ENCODE measurements at regions not wholly inside any gene's neighbourhood (a gene's known extent, or its start where the extent isn't known, plus 50 kb on each side); places are given as distances from the start of the nearest gene placed in this dataset.

- POLR2A ChIA-PET: no interaction called here
- H3K27ac ChIP-seq (ENCODE audit: low read depth in 2 of 2, low read length in 1 of 2): no peak overlapping the region
- no peaks in the 10 kb centered on the region for H3F3A ChIP-seq (replicated peaks; ENCODE audit: insufficient read depth)
- no peaks in the 10 kb centered on the region for H3K27me3 ChIP-seq (ENCODE audit: insufficient read depth)
- no peaks in the 10 kb centered on the region for H3K79me2 ChIP-seq (ENCODE audit: insufficient read depth)
- no peaks in the 10 kb centered on the region for H4K20me1 ChIP-seq (ENCODE audit: insufficient read depth)
- DNase-seq: no peak
- WGBS (ENCODE audit: low lambda C conversion rate): 71% methylated on average over 8 of the region's 8 CpGs
- no peaks in the 10 kb centered on the region for H3K9me2 ChIP-seq
- no peaks in the 10 kb centered on the region for H3K9me3 ChIP-seq
- H2AFZ ChIP-seq (ENCODE audit: low read depth): no peak overlapping the region
- TF ChIP-seq NFIC (IDR thresholded peaks at IDR 0.05; ENCODE audit: borderline replicate concordance) (no peak), GATA2 (CRISPR knock-in tag; IDR thresholded peaks at IDR 0.05) (no peak), GABPA (IDR thresholded peaks at IDR 0.05; ENCODE audit: low read depth) (no peak), POLR2AphosphoS5 (IDR thresholded peaks at IDR 0.05; ENCODE audit: low read depth, low read length) (no peak), RXRA (IDR thresholded peaks at IDR 0.05; ENCODE audit: borderline replicate concordance, low read depth) (no peak)
- H3K9ac ChIP-seq: no peak overlapping the region
- CTCF ChIA-PET: interaction anchor here (0.6 kb wide), 1 partner anchor 119 kb away, joined by 3 read pairs; no protein-coding TSS in a partner anchor
- H3K4me2 ChIP-seq: no peak overlapping the region
- no peaks in the 10 kb centered on the region; a peak in 1 of 4 replicates for H3K4me1 ChIP-seq (ENCODE audit: control insufficient read depth in 1 of 2, insufficient read depth in 2 of 2, low read depth in 1 of 2, low read length in 1 of 2)
- H3K36me3 ChIP-seq (replicated peaks in 1 of 2; ENCODE audit: control insufficient read depth in 1 of 2, insufficient read depth in 2 of 2, low read length in 1 of 2): no peaks in the 10 kb centered on the region
- no peak overlapping the region for H3K4me3 ChIP-seq (ENCODE audit: low read depth in 2 of 2, low read length in 1 of 2)
Observed at GRCh38 chr4:185938654-185939053, 126.7 kb upstream of the SORBS2 start.

- DNase-seq: no peak
- no peaks in the 10 kb centered on the region for H3K79me2 ChIP-seq (ENCODE audit: insufficient read depth)
- no peak overlapping the region for H3K4me3 ChIP-seq (ENCODE audit: low read depth in 2 of 2, low read length in 1 of 2)
- H3K36me3 ChIP-seq (replicated peaks in 1 of 2; ENCODE audit: control insufficient read depth in 1 of 2, insufficient read depth in 2 of 2, low read length in 1 of 2): no peaks in the 10 kb centered on the region
- no peak overlapping the region for H2AFZ ChIP-seq (ENCODE audit: low read depth)
- no peaks in the 10 kb centered on the region for H3K27me3 ChIP-seq (ENCODE audit: insufficient read depth)
- H3K4me2 ChIP-seq: no peak overlapping the region
- TF ChIP-seq EP300 (IDR thresholded peaks at IDR 0.05; ENCODE audit: borderline replicate concordance in 1 of 2, low read depth in 1 of 2, low read length in 1 of 2): no peak
- no peak for TF ChIP-seq SIN3A (IDR thresholded peaks at IDR 0.05; ENCODE audit: borderline replicate concordance, low read depth, low read length)
- TF ChIP-seq EZH2phosphoT487 (IDR thresholded peaks at IDR 0.05; ENCODE audit: borderline replicate concordance, low read depth): no peak
- no peak for TF ChIP-seq NRF1 (IDR thresholded peaks at IDR 0.05; ENCODE audit: low read depth, low read length)
- TF ChIP-seq MXI1 (IDR thresholded peaks at IDR 0.05; ENCODE audit: low read depth, low read length): no peak
- no peak for TF ChIP-seq JUND (IDR thresholded peaks at IDR 0.05)
- TF ChIP-seq SMC3 (IDR thresholded peaks at IDR 0.05; ENCODE audit: low read depth, low read length): no peak
- no peak for TF ChIP-seq MEF2A (IDR thresholded peaks at IDR 0.05; ENCODE audit: borderline replicate concordance, low read depth)
- no peak overlapping the region for H3K9ac ChIP-seq
- H3K27ac ChIP-seq (ENCODE audit: low read depth in 2 of 2, low read length in 1 of 2): no peak overlapping the region
- ChIA-PET POLR2A (no interaction called here), CTCF (interaction anchor here (0.9 kb wide), 1 partner anchor 77 kb away, joined by 3 read pairs; no protein-coding TSS in a partner anchor)
- no peaks in the 10 kb centered on the region; a peak in 1 of 4 replicates for H3K4me1 ChIP-seq (ENCODE audit: control insufficient read depth in 1 of 2, insufficient read depth in 2 of 2, low read depth in 1 of 2, low read length in 1 of 2)
- WGBS (ENCODE audit: low lambda C conversion rate): 60% methylated on average over 6 of the region's 6 CpGs
- no peaks in the 10 kb centered on the region for H3K9me3 ChIP-seq
- H3K9me2 ChIP-seq: no peaks in the 10 kb centered on the region
- H4K20me1 ChIP-seq (ENCODE audit: insufficient read depth): no peaks in the 10 kb centered on the region
- H3F3A ChIP-seq (replicated peaks; ENCODE audit: insufficient read depth): no peaks in the 10 kb centered on the region
Observed at GRCh38 chr4:185941461-185941860, 127.5 kb upstream of the TLR3 start.

GRCh38 chr4:185945252-185945651 lies 123.7 kb upstream of the TLR3 start:
- no peak overlapping the region for H2AFZ ChIP-seq (ENCODE audit: low read depth)
- no peaks in the 10 kb centered on the region for H3K36me3 ChIP-seq (replicated peaks in 1 of 2; ENCODE audit: control insufficient read depth in 1 of 2, insufficient read depth in 2 of 2, low read length in 1 of 2)
- no peak for DNase-seq
- no peaks in the 10 kb centered on the region for H3K27me3 ChIP-seq (ENCODE audit: insufficient read depth)
- TF ChIP-seq FOXM1 (IDR thresholded peaks at IDR 0.05; ENCODE audit: low read depth): no peak
- no peak for TF ChIP-seq PBX3 (IDR thresholded peaks at IDR 0.05)
- TF ChIP-seq MEF2A (IDR thresholded peaks at IDR 0.05; ENCODE audit: borderline replicate concordance, low read depth): no peak
- no peak for TF ChIP-seq ELF1 (IDR thresholded peaks at IDR 0.05)
- TF ChIP-seq YY1 (IDR thresholded peaks at IDR 0.05; ENCODE audit: low read depth): no peak
- H4K20me1 ChIP-seq (ENCODE audit: insufficient read depth): no peaks in the 10 kb centered on the region
- H3K9me2 ChIP-seq: no peaks in the 10 kb centered on the region
- ChIA-PET CTCF (interaction anchor here (1.1 to 2.0 kb wide), 2 partner anchors 11 to 77 kb away, joined by 3 to 6 read pairs; no protein-coding TSS in a partner anchor), POLR2A (no interaction called here)
- 91% methylated on average over 1 of the region's 1 CpG for WGBS (ENCODE audit: low lambda C conversion rate)
- no peak overlapping the region for H3K4me3 ChIP-seq (ENCODE audit: low read depth in 2 of 2, low read length in 1 of 2)
- no peaks in the 10 kb centered on the region for H3K9me3 ChIP-seq
- no peak overlapping the region for H3K27ac ChIP-seq (ENCODE audit: low read depth in 2 of 2, low read length in 1 of 2)
- peaks cover 0 to 3% of the 10 kb centered on the region in 2 experiments; a peak in 1 of 4 replicates for H3K4me1 ChIP-seq (ENCODE audit: control insufficient read depth in 1 of 2, insufficient read depth in 2 of 2, low read depth in 1 of 2, low read length in 1 of 2)
- H3K4me2 ChIP-seq: no peak overlapping the region
- no peaks in the 10 kb centered on the region for H3F3A ChIP-seq (replicated peaks; ENCODE audit: insufficient read depth)
- H3K79me2 ChIP-seq (ENCODE audit: insufficient read depth): no peaks in the 10 kb centered on the region
- H3K9ac ChIP-seq: no peak overlapping the region
